ENCODE measurements at regions not wholly inside any gene's neighbourhood (a gene's known extent, or its start where the extent isn't known, plus 50 kb on each side); places are given as distances from the start of the nearest gene placed in this dataset.

DNA sequence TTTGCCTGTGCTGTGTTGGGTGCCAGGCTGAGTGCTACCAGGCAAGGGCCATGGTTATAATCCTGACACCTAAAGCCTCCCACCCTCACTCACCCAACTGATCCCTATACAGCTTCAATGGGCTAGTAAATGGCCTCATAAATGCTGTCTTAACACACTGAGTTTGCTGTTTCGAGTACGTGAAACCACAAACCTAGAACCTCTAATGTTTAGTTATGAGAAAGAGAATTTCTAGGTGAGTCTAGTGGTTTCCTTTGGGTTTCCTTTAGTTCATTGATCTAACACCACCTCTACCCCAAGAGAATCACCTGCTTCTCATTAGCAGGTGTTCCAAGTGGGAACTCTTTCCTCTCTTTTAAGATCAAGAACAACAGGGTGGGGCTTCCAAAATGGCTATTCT is 172.0 kb downstream of the MC4R start:
- TF ChIP-seq, protein P1, sequence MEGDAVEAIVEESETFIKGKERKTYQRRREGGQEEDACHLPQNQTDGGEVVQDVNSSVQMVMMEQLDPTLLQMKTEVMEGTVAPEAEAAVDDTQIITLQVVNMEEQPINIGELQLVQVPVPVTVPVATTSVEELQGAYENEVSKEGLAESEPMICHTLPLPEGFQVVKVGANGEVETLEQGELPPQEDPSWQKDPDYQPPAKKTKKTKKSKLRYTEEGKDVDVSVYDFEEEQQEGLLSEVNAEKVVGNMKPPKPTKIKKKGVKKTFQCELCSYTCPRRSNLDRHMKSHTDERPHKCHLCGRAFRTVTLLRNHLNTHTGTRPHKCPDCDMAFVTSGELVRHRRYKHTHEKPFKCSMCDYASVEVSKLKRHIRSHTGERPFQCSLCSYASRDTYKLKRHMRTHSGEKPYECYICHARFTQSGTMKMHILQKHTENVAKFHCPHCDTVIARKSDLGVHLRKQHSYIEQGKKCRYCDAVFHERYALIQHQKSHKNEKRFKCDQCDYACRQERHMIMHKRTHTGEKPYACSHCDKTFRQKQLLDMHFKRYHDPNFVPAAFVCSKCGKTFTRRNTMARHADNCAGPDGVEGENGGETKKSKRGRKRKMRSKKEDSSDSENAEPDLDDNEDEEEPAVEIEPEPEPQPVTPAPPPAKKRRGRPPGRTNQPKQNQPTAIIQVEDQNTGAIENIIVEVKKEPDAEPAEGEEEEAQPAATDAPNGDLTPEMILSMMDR (conservative IDR thresholded peaks at IDR 0.05 in 1 of 2, IDR thresholded peaks at IDR 0.05 in 1 of 2; ENCODE audit: low read depth in 1 of 2, low read length in 2 of 2) = no peak
- TF ChIP-seq EZH2 (IDR thresholded peaks at IDR 0.05; ENCODE audit: low read length, missing control alignments) = no peak
